ENCODE measurements at regions not wholly inside any gene's neighbourhood (a gene's known extent, or its start where the extent isn't known, plus 50 kb on each side); places are given as distances from the start of the nearest gene placed in this dataset.
A peak's percentile ranks its signal among the peaks of the same experiment; 100 is the strongest.
"Not testable (repeated sequence)": the region's sequence is repeated elsewhere in the genome, so short reads cannot be mapped to it uniquely, and the experiment has no call there.

GRCh38 chr1:199489594-199489993 lies 537.9 kb upstream of the NR5A2 start:
- H3K4me1 ChIP-seq = no peaks in the 10 kb centered on the region
- H3K9me3 ChIP-seq = no peaks in the 10 kb centered on the region
- no peaks in the 10 kb centered on the region for H3K27me3 ChIP-seq
- WGBS, 2 donors = 58 to 68% methylated on average over 3 of the region's 3 CpGs
- no peak overlapping the region for H3K4me3 ChIP-seq
- ATAC-seq = no peak
- H3K27ac ChIP-seq = no peak overlapping the region
- no peaks in the 10 kb centered on the region for H3K36me3 ChIP-seq
- TF ChIP-seq, protein P1, sequence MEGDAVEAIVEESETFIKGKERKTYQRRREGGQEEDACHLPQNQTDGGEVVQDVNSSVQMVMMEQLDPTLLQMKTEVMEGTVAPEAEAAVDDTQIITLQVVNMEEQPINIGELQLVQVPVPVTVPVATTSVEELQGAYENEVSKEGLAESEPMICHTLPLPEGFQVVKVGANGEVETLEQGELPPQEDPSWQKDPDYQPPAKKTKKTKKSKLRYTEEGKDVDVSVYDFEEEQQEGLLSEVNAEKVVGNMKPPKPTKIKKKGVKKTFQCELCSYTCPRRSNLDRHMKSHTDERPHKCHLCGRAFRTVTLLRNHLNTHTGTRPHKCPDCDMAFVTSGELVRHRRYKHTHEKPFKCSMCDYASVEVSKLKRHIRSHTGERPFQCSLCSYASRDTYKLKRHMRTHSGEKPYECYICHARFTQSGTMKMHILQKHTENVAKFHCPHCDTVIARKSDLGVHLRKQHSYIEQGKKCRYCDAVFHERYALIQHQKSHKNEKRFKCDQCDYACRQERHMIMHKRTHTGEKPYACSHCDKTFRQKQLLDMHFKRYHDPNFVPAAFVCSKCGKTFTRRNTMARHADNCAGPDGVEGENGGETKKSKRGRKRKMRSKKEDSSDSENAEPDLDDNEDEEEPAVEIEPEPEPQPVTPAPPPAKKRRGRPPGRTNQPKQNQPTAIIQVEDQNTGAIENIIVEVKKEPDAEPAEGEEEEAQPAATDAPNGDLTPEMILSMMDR (IDR thresholded peaks at IDR 0.05) = no peak
- no peak for FAIRE-seq
- intact Hi-C loops (cut with DNase I) = no loop called here
- no peak for DNase-seq

- peak in 1 of 6 donors; percentile 8 for DNase-seq
- Histone ChIP-seq H3K4me1 (no peaks in the 10 kb centered on the region), H3K27me3 (no peaks in the 10 kb centered on the region), H3K36me3 (no peaks in the 10 kb centered on the region), H3K9me3 (no peaks in the 10 kb centered on the region), H3K4me3 (no peak overlapping the region), H3K27ac (peak overlapping the region in 1 of 4 donors; percentile 9)
- TF ChIP-seq, protein P1 (IDR thresholded peaks at IDR 0.05) = no peak
- intact Hi-C loops (cut with DNase I) = no loop called here
- peak in 2 of 4 donors; percentile 35 to 57 for ATAC-seq
- WGBS, 2 donors = 77 to 81% methylated on average over 2 of the region's 2 CpGs
- FAIRE-seq = no peak
Observed at GRCh38 chr1:199490769-199491527, 536.6 kb upstream of the NR5A2 start.

DNA sequence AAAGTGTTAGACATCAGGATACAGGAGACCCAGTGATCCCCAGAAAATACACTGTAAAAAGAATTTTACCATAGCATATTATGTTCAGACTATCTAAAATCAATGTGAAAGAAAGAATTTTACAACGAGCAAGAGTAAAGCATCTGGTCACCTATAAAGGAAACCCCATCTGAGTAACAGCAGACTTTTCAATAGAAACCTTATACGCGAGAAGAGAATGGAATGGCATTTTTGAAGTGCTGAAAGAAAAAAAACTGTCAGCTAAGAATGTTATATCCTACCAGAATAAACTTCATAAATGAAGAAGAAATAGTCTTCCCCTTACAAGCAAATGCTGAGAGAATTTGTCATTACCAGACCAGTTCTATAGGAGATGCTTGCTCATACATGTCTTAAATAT lies 532.1 kb upstream of the NR5A2 start:
- DNase-seq = no peak
- H3K27ac ChIP-seq = no peak overlapping the region
- H3K4me3 ChIP-seq = no peak overlapping the region
- no peaks in the 10 kb centered on the region for H3K4me1 ChIP-seq
- WGBS, 2 donors = 90 to 96% methylated on average over 3 of the region's 3 CpGs
- ATAC-seq = no peak
- no peaks in the 10 kb centered on the region for H3K9me3 ChIP-seq
- no peak for FAIRE-seq
- H3K36me3 ChIP-seq = no peaks in the 10 kb centered on the region
- H3K27me3 ChIP-seq = no peaks in the 10 kb centered on the region
- intact Hi-C loops (cut with DNase I) = no loop called here
- TF ChIP-seq, protein P1 (IDR thresholded peaks at IDR 0.05) = no peak

DNA sequence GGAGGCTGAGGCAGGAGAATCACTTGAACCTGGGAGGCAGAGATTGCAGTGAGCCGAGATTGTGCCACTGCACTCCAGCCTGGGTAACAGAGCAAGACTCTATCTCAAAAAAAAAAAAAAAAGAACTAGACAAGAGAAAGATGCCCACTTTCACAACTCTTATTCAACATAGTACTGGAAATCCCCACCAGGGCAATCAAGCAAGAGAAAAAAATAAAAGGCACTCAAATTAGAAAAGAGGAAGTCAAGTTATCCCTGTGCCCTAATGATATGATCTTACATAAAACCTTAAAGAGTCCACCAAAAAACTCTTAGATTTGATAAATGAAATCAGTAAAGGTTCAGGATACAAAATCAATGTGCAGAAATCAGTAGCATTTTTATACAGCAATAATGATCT lies 528.7 kb upstream of the NR5A2 start:
- H3K9me3 ChIP-seq; intact Hi-C loops (cut with DNase I); DNase-seq; FAIRE-seq; H3K4me1 ChIP-seq; H3K27ac ChIP-seq; H3K4me3 ChIP-seq; H3K27me3 ChIP-seq; H3K36me3 ChIP-seq; ATAC-seq: not testable (repeated sequence)
- 82 to 100% methylated on average over 1 of the region's 1 CpG for WGBS, 2 donors

GRCh38 chr1:199508072-199508471 lies 519.4 kb upstream of the NR5A2 start:
- no peak for FAIRE-seq
- Histone ChIP-seq H3K4me3 (no peak overlapping the region), H3K4me1 (no peaks in the 10 kb centered on the region), H3K9me3 (no peaks in the 10 kb centered on the region), H3K27ac (no peak overlapping the region), H3K27me3 (no peaks in the 10 kb centered on the region), H3K36me3 (no peaks in the 10 kb centered on the region)
- WGBS, 2 donors = 54 to 59% methylated on average over 3 of the region's 3 CpGs
- intact Hi-C loops (cut with DNase I) = no loop called here
- TF ChIP-seq, protein P1 (IDR thresholded peaks at IDR 0.05) = no peak
- no peak for ATAC-seq
- no peak for DNase-seq
